Hematopoietic multipotent progenitor cell treated with erythropoietin and hydrocortisone succinate and interleukin-3 and kit ligand, for 15 days (in vitro differentiated cells): ENCODE measurements at regions not wholly inside any gene's neighbourhood (a gene's known extent, or its start where the extent isn't known, plus 50 kb on each side); places are given as distances from the start of the nearest gene placed in this dataset.
"Not testable (repeated sequence)": the region's sequence is repeated elsewhere in the genome, so short reads cannot be mapped to it uniquely, and the experiment has no call there.

Experiments
- DNase-seq: peaks from one replicate; pipeline ENCODE4 v3.0.0-alpha.2; 2015; ENCODE audit warnings: low spot score

DNA sequence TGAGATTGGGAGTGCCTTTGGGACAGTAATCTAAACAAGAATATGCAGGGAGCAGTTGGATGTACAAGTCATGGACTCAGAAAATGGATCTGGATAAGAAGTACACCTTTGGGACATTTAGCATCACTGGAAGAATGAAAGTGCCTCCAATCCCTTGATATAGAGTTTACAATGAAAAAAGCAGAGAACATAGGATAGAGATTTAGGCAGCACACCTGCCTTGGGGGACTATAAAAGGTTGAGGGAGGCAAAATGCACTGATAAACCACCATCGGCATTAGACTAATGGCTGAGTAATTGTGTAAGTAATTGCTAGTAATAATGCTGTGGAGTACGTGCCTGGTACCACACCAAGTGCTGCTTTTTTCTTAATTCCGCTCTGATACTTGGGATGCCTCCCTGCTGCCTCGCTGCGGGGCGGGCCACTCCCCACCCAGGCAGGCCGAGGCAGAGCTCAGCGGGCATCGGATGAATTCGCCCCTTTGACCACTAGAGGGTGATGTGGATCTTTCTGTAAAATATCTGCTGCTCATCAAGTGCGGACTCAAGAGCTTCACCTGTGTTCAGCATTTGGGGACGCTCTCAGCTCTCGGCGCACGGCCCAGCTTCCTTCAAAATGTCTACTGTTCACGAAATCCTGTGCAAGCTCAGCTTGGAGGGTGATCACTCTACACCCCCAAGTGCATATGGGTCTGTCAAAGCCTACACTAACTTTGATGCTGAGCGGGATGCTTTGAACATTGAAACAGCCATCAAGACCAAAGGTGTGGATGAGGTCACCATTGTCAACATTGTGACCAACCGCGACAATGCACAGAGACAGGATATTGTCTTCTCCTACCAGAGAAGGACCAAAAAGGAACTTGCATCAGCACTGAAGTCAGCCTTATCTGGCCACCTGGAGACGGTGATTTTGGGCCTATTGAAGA is 99.9 kb downstream of the ANKRD18B start:
- peak; percentile 88 for DNase-seq

DNA sequence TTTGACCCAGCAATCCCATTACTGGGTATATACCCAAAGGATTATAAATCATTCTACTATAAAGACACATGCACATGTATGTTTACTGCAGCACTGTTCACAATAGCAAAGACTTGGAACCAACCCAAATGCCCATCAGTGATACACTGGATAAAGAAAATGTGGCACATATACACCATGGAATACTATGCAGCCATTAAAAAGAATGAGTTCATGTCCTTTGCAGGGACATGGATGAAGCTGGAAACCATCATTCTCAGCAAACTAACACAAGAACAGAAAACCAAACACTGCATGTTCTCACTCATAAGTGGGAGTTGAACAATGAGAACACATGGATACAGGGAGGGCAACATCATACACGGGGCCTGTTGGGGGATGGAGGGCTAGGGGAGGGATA is 104.3 kb downstream of the ANKRD18B start:
- not testable (repeated sequence) for DNase-seq

- no peak for DNase-seq
Observed at GRCh38 chr9:33628865-33629410, 104.9 kb downstream of the ANKRD18B start.

DNA sequence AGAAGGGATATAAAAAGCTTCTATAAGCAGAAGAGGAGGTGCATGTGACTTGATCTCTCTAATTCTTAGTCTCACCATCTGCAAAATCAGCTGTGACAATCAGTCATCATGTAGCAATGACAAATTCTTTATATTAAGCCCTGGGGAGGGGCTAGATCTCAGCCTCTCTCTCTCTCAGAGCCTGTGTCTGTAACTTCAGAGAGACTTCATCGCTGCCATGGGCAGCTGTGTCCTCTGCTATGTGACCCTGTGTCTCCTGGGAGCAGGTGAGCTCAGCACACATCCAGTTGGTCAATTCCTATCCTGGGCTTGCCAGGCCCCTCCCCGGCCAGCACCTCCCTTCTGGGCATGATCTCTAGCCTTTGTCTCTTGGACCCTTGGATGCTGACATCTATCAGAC is 109.6 kb downstream of the ANKRD18B start:
- no peak for DNase-seq

DNA sequence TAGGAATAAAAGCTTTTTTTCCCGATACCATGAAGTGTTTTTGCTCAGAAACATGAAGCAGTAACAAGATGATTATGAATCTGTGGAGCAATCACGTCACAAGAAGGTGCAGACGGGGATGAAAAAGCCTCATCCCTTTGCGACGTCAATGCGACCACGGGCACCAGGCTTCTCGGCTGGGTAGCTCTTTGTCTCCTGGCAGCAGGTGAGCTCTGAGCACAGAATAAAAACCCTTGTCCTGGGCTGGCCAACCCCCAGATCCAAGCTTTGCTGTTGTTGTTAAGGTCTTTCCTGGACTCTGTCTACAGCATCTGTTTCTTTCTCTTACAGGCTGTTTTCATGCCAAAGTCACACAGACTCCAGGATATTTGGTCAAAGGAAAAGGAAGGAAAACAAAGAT is 113.8 kb downstream of the ANKRD18B start:
- DNase-seq = no peak

DNA sequence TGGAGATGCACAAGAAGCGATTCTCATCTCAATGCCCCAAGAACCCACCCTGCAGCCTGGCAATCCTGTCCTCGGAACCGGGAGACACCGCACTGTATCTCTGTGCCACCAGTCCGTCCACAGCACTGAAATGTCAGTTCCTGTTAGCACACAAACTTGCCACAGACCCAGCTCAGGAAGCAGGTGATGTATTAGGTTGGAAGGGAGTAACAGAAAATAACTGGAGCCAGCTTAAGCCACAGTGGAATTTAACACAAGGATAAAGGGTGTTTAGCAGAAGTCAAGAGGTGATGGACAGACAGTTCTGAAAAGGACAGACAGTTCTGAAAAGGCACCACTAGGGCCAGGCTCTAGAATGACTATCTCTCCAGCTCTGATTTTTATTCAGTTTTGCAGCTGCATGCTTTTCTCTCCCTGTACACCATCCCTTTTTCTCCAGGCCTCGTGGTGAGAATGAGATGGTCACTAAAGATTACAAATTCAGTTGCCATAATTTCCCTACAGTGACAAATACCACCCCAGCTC is 114.4 kb downstream of the ANKRD18B start:
- no peak for DNase-seq

- DNase-seq = no peak
Observed at GRCh38 chr9:33645706-33646105, 121.7 kb downstream of the ANKRD18B start.

GRCh38 chr9:33649463-33649862 is 125.4 kb downstream of the ANKRD18B start:
- no peak for DNase-seq

DNA sequence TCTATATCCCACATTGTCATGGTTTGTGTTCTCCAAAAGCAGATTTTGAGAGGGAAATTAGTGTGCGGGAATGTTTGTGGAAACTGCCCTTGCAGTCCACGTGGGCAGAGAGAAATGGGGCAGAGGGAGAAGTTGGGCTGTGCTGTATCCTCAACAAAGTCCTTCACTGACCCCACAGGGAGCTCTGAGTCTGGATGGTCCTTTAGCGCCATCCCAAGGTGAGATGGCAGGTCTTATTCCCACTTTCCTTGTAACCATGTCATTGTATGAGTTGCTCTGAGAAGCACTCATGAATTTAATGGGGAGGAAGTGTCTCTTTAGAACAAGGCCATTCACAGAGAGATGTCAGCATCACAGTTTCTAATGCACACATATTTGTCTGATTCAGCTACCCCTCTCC is 127.1 kb downstream of the ANKRD18B start:
- DNase-seq = no peak

- DNase-seq = no peak
Observed at GRCh38 chr9:33659921-33660320, 135.4 kb upstream of the PRSS3 start.

GRCh38 chr9:33660772-33661171 is 134.6 kb upstream of the PRSS3 start:
- DNase-seq = no peak

DNA sequence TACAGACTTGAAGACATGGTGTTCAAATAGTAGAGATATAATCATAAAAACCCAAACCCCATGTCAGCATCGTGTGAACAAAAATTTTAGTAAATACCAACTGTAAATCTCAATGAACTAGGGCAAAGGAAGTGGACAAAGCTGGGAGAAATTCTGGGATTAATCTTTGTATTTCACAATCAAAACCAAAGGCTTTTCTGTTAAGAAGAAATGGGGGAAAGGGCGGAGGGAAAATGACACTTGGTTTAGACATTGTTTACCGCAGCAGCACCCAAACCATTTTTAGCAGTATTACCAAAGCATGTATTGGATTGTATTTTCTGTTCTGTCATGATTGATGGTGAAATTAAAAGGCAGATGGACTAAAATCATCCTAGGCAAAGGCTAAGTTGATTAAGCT is 134.2 kb upstream of the PRSS3 start:
- no peak for DNase-seq

- DNase-seq = no peak
Observed at GRCh38 chr9:33662871-33663270, 132.5 kb upstream of the PRSS3 start.

DNA sequence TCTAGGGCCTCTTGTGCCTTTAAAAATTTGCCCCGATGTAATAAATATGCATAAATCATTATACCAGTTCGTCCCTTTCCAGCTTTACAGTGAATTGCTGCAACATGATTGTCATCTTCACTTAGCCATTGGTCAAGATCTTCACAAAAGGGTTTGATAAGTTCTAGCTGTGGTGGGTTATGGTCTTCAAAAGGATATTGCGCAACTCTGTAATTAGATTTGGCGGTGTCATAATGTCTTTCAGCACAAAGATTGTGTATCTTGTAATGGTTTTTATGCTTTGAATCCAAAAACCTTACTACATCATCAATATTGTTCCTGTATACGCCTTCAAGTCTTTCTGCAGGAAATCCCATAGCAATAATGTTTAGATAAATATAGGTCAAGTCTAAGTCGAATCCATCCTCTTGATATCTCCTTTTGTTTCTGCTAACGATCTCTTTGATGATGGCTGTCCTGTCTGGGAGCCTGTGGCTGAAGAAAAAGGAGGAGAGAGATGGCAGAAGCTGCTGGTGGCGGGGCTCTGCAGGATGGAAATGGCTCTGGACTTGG is 119.1 kb upstream of the PRSS3 start:
- not testable (repeated sequence) for DNase-seq

DNA sequence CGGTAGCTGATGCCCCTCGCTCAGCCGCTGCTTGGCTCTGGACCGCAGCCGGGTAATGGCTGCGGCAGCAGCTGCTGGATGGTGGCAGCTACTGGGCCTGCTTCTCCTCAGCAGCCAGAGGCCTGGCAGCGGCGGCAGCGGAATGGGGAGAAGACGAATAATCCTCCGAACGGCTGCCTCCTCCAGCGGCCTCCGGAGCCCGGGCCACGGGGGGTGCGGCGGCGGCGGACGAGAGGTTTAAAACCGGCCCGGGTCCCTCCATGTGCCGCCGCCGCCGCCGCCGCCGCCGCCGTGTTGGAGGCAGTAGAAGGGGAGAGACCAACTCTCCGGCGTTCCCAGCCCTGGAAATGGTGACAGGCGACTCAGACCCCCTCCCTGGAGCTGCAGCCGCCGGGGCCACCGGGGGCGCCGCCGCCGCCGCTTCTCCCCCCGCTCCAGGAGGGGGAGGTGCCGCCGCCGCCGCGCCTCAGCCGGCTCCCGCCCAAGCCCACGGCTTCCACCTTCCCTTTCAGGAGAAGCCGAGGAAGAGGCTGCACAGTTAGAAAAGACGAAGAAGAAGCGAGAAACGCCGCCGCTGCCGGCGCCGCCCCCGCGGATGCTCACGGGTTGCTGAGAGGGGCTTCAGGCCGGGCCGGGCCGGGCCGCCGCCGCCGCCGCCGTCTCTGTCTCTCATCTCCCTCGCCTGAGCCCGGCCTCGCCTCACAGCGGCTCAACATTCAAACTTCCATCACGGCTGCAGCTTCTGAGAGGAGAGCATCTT is 118.4 kb upstream of the PRSS3 start:
- no peak for DNase-seq

- no peak for DNase-seq
Observed at GRCh38 chr9:33677506-33677809, 117.9 kb upstream of the PRSS3 start.

DNA sequence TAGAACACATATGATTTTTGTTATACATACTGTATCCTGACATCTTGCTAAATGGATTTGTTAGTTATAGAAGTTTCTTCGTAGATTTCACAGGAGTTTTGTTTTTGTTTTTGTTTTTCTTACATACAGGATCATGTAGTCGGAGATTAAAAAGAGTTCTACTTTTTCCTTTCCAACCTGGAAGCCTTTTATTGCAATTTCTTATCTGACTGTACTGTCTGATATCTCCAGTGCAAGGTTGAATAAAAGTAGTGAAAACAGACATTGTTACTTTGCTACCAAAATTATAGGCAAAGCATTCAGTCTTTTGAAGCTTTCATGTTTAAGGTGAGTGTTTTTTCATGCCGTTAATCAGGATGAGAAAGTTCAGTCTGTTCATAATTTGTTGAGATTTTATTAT is 117.4 kb upstream of the PRSS3 start:
- no peak for DNase-seq

- DNase-seq = no peak
Observed at GRCh38 chr9:33682551-33682950, 112.8 kb upstream of the PRSS3 start.

- no peak for DNase-seq
Observed at GRCh38 chr9:33684831-33685230, 110.5 kb upstream of the PRSS3 start.

- DNase-seq = no peak
Observed at GRCh38 chr9:33686942-33687341, 108.4 kb upstream of the PRSS3 start.

DNA sequence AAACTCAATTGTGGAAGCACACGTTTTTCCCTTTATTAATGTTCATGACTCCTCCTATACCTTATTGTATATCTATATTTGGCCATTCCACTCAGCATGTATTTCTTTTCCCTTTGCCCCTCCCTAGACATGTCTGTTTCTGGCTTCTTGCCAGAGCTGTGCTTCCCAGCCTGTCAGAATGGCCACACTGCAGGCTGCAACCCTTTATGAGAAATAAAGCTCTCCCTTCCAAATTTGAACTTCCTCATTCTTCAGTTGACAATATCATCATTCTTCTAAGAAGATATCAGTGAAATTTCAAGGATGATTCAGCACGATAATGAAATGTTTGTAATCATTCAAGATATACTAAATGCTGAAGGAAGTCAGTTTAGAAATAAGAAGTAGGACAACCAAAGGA is 107.6 kb upstream of the PRSS3 start:
- peak; percentile 54 for DNase-seq

DNA sequence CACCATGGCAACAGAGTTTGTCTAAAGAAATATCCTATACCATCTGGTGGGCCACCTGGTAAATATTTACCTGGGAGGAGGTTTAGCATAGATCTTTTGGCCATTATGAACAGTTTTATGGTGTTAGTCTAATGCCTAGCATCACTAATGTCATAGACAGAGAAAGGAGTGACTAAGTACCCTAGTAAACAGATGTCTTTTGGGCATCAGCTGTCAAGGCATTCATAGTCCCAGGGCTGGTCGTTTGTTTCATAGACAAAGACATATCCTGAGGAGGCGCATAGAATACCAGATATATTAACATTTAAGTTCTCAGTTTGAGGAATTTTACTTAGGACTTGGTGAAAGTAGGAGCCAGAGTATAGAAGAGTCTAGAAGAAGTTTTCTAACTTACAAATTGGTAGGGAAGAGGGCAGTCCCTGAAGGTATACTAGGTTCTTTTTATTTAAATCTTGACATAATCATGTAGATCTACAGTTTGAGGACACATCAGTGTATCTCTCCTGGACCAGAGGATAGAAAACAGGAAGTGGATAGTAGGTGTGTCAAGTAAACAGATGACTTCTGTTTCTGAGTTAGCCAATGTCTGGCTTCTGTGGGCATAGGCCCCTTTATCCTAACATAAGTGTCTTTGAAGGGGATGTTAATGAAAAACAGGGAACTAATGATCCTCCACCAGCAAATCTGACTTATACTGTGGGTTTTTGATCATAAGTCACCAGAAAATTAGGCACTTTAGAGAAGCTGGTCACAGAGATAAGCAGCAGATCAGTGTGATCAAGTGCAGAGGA is 105.0 kb upstream of the PRSS3 start:
- DNase-seq = no peak
